ENCODE measurements at regions not wholly inside any gene's neighbourhood (a gene's known extent, or its start where the extent isn't known, plus 50 kb on each side); places are given as distances from the start of the nearest gene placed in this dataset.

DNA sequence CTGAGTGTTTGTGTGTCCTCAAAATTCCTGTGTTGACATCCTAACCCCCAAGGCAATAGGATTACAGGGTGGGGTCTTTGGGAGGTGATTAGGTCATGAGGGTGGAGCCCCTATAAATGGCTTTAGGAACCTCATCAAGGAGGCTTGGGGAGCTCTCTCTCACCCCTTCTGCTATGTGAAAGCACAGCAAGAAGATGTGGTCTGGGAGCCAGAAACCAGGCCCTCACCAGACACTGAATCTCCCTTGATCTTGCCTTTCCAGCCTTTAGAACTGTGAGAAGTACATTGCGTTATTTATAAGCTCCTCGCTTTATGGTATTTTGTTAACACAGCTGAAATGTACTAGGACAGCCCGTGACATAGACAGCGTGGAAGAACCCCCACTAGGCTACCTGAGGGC, 712.0 kb upstream of the SGCG start:
- no peak overlapping the region for H3K9ac ChIP-seq (ENCODE audit: low read depth in 1 of 2, low read length in 2 of 2)
- no peaks in the 10 kb centered on the region for H3K4me1 ChIP-seq (ENCODE audit: control insufficient read depth in 2 of 2, insufficient read depth in 2 of 2, low read length in 2 of 2)
- no peak overlapping the region for H3K4me3 ChIP-seq (ENCODE audit: low read length in 2 of 2)
- no peaks in the 10 kb centered on the region for H3K36me3 ChIP-seq (ENCODE audit: control insufficient read depth in 2 of 2, insufficient read depth in 2 of 2, low read length in 2 of 2)
- H3K9me3 ChIP-seq (ENCODE audit: control insufficient read depth in 2 of 2, low read length in 2 of 2), result no peaks in the 10 kb centered on the region
- H3K27ac ChIP-seq (ENCODE audit: low read depth in 2 of 2, low read length in 2 of 2), result no peak overlapping the region
- H3K27me3 ChIP-seq (ENCODE audit: control insufficient read depth in 2 of 2, insufficient read depth in 2 of 2, low read length in 2 of 2), result no peaks in the 10 kb centered on the region

DNA sequence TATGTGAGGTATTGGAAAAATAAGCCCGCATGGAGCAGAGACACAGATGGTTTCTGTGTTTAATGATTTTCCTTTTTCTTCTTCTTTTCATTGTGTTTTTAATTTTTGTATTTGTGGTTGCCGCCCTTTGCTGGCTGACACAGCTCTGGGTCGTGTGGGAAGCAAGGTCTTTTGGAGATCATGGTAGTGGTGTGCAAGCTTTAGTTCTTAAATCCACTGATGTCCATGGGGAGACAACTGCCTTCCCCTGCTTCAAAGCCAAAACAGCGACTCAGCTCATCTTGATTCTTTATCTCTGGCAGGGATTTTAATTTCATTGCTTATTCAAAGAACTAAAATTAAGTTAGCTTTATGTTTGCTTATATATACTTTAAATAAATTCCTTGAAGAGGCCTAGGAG, 711.3 kb upstream of the SGCG start:
- Histone ChIP-seq H3K9ac (ENCODE audit: low read depth in 1 of 2, low read length in 2 of 2) (no peak overlapping the region), H3K4me1 (ENCODE audit: control insufficient read depth in 2 of 2, insufficient read depth in 2 of 2, low read length in 2 of 2) (no peaks in the 10 kb centered on the region), H3K4me3 (ENCODE audit: low read length in 2 of 2) (no peak overlapping the region), H3K27me3 (ENCODE audit: control insufficient read depth in 2 of 2, insufficient read depth in 2 of 2, low read length in 2 of 2) (no peaks in the 10 kb centered on the region), H3K27ac (ENCODE audit: low read depth in 2 of 2, low read length in 2 of 2) (no peak overlapping the region), H3K9me3 (ENCODE audit: control insufficient read depth in 2 of 2, low read length in 2 of 2) (no peaks in the 10 kb centered on the region), H3K36me3 (ENCODE audit: control insufficient read depth in 2 of 2, insufficient read depth in 2 of 2, low read length in 2 of 2) (no peaks in the 10 kb centered on the region)

DNA sequence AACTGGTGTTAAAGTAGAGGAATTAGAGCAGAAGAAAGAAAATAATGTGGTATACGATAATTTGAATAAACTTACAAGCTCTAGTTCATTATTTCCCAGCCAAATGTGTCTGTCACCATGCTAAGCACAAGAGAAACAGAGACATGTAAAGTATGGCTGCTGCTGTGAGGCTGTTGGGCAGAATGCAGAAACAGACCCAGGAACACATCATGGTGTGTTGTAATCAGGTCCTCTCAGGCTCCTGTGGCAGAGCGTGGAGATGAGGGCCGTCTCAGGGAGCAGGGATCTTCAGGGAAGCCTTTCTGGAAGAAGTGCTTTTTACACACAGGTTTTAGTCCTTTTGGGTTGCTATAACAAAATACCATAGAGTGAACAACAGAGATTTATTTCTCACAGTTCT, 710.7 kb upstream of the SGCG start:
- H3K9ac ChIP-seq (ENCODE audit: low read depth in 1 of 2, low read length in 2 of 2), result no peak overlapping the region
- H3K4me1 ChIP-seq (ENCODE audit: control insufficient read depth in 2 of 2, insufficient read depth in 2 of 2, low read length in 2 of 2), result no peaks in the 10 kb centered on the region
- H3K9me3 ChIP-seq (ENCODE audit: control insufficient read depth in 2 of 2, low read length in 2 of 2), result no peaks in the 10 kb centered on the region
- no peak overlapping the region for H3K27ac ChIP-seq (ENCODE audit: low read depth in 2 of 2, low read length in 2 of 2)
- H3K27me3 ChIP-seq (ENCODE audit: control insufficient read depth in 2 of 2, insufficient read depth in 2 of 2, low read length in 2 of 2), result no peaks in the 10 kb centered on the region
- no peak overlapping the region for H3K4me3 ChIP-seq (ENCODE audit: low read length in 2 of 2)
- no peaks in the 10 kb centered on the region for H3K36me3 ChIP-seq (ENCODE audit: control insufficient read depth in 2 of 2, insufficient read depth in 2 of 2, low read length in 2 of 2)

- no peak overlapping the region for H3K27ac ChIP-seq (ENCODE audit: low read depth in 2 of 2, low read length in 2 of 2)
- no peaks in the 10 kb centered on the region for H3K4me1 ChIP-seq (ENCODE audit: control insufficient read depth in 2 of 2, insufficient read depth in 2 of 2, low read length in 2 of 2)
- no peak overlapping the region for H3K4me3 ChIP-seq (ENCODE audit: low read length in 2 of 2)
- no peaks in the 10 kb centered on the region for H3K36me3 ChIP-seq (ENCODE audit: control insufficient read depth in 2 of 2, insufficient read depth in 2 of 2, low read length in 2 of 2)
- no peaks in the 10 kb centered on the region for H3K27me3 ChIP-seq (ENCODE audit: control insufficient read depth in 2 of 2, insufficient read depth in 2 of 2, low read length in 2 of 2)
- H3K9me3 ChIP-seq (ENCODE audit: control insufficient read depth in 2 of 2, low read length in 2 of 2), result no peaks in the 10 kb centered on the region
- H3K9ac ChIP-seq (ENCODE audit: low read depth in 1 of 2, low read length in 2 of 2), result no peak overlapping the region
Measured at GRCh38 chr13:22482496-22483000, 698.2 kb upstream of the SGCG start.

DNA sequence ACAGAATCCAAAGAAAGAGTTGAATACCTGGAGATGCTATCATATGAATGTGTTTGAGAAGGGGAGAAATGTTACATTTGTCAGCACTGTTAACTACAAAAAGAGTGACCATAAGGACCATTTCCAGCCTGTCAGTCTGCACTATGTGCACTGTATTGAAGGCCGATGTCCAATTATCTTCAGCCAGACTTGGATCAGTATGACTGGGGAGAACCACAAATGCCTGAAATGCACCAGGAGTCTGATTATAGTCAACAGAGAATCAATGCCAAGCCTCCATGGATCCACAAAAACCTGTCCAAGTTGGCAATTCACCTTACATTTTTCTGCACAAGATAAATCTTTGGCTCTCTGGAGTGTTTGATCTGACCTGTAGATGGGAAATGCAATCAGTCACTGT, 697.5 kb upstream of the SGCG start:
- Histone ChIP-seq H3K4me1 (ENCODE audit: control insufficient read depth in 2 of 2, insufficient read depth in 2 of 2, low read length in 2 of 2) (no peaks in the 10 kb centered on the region), H3K27me3 (ENCODE audit: control insufficient read depth in 2 of 2, insufficient read depth in 2 of 2, low read length in 2 of 2) (no peaks in the 10 kb centered on the region), H3K36me3 (ENCODE audit: control insufficient read depth in 2 of 2, insufficient read depth in 2 of 2, low read length in 2 of 2) (no peaks in the 10 kb centered on the region), H3K27ac (ENCODE audit: low read depth in 2 of 2, low read length in 2 of 2) (no peak overlapping the region), H3K9ac (ENCODE audit: low read depth in 1 of 2, low read length in 2 of 2) (no peak overlapping the region), H3K9me3 (ENCODE audit: control insufficient read depth in 2 of 2, low read length in 2 of 2) (no peaks in the 10 kb centered on the region), H3K4me3 (ENCODE audit: low read length in 2 of 2) (no peak overlapping the region)

- Histone ChIP-seq H3K27me3 (ENCODE audit: control insufficient read depth in 2 of 2, insufficient read depth in 2 of 2, low read length in 2 of 2) (no peaks in the 10 kb centered on the region), H3K9me3 (ENCODE audit: control insufficient read depth in 2 of 2, low read length in 2 of 2) (no peaks in the 10 kb centered on the region), H3K9ac (ENCODE audit: low read depth in 1 of 2, low read length in 2 of 2) (no peak overlapping the region), H3K27ac (ENCODE audit: low read depth in 2 of 2, low read length in 2 of 2) (no peak overlapping the region), H3K4me1 (ENCODE audit: control insufficient read depth in 2 of 2, insufficient read depth in 2 of 2, low read length in 2 of 2) (no peaks in the 10 kb centered on the region), H3K36me3 (ENCODE audit: control insufficient read depth in 2 of 2, insufficient read depth in 2 of 2, low read length in 2 of 2) (no peaks in the 10 kb centered on the region), H3K4me3 (ENCODE audit: low read length in 2 of 2) (no peak overlapping the region)
Measured at GRCh38 chr13:22486490-22486889, 694.3 kb upstream of the SGCG start.

DNA sequence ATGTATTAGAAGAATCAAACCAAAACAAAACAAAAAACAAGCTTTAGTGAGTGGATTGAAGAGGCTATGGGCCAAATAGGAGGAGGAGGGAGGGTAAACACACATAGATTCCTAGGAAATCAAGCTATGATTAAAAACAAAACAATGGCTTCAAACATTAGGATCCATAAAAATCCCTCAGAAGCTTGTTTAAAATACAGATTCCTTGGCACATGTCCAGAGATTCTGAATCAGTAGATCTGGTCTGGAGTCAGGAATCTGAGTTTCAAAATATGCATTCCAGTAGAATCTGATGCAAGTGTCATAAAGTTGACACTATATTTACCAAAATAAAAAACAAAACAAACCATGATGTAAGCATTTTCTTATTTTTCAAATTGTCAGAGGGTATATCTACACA, 692.8 kb upstream of the SGCG start:
- H3K27ac ChIP-seq (ENCODE audit: low read depth in 2 of 2, low read length in 2 of 2), result no peak overlapping the region
- no peak overlapping the region for H3K9ac ChIP-seq (ENCODE audit: low read depth in 1 of 2, low read length in 2 of 2)

GRCh38 chr13:22489771-22490170, 691.0 kb upstream of the SGCG start:
- H3K9ac ChIP-seq (ENCODE audit: low read depth in 1 of 2, low read length in 2 of 2), result no peak overlapping the region
- no peak overlapping the region for H3K27ac ChIP-seq (ENCODE audit: low read depth in 2 of 2, low read length in 2 of 2)
- H3K4me1 ChIP-seq (ENCODE audit: control insufficient read depth in 2 of 2, insufficient read depth in 2 of 2, low read length in 2 of 2), result no peaks in the 10 kb centered on the region
- H3K4me3 ChIP-seq (ENCODE audit: low read length in 2 of 2), result no peak overlapping the region
- H3K27me3 ChIP-seq (ENCODE audit: control insufficient read depth in 2 of 2, insufficient read depth in 2 of 2, low read length in 2 of 2), result no peaks in the 10 kb centered on the region
- no peaks in the 10 kb centered on the region for H3K36me3 ChIP-seq (ENCODE audit: control insufficient read depth in 2 of 2, insufficient read depth in 2 of 2, low read length in 2 of 2)
- H3K9me3 ChIP-seq (ENCODE audit: control insufficient read depth in 2 of 2, low read length in 2 of 2), result no peaks in the 10 kb centered on the region

More for the DNA sequence above, 692.8 kb upstream of the SGCG start:
- no peaks in the 10 kb centered on the region for H3K4me1 ChIP-seq (ENCODE audit: control insufficient read depth in 2 of 2, insufficient read depth in 2 of 2, low read length in 2 of 2)
- H3K9me3 ChIP-seq (ENCODE audit: control insufficient read depth in 2 of 2, low read length in 2 of 2), result no peaks in the 10 kb centered on the region
- H3K36me3 ChIP-seq (ENCODE audit: control insufficient read depth in 2 of 2, insufficient read depth in 2 of 2, low read length in 2 of 2), result no peaks in the 10 kb centered on the region
- H3K4me3 ChIP-seq (ENCODE audit: low read length in 2 of 2), result no peak overlapping the region
- no peaks in the 10 kb centered on the region for H3K27me3 ChIP-seq (ENCODE audit: control insufficient read depth in 2 of 2, insufficient read depth in 2 of 2, low read length in 2 of 2)

GRCh38 chr13:22495819-22496218, 685.0 kb upstream of the SGCG start:
- no peak overlapping the region for H3K9ac ChIP-seq (ENCODE audit: low read depth in 1 of 2, low read length in 2 of 2)
- no peak overlapping the region for H3K4me3 ChIP-seq (ENCODE audit: low read length in 2 of 2)
- no peaks in the 10 kb centered on the region for H3K36me3 ChIP-seq (ENCODE audit: control insufficient read depth in 2 of 2, insufficient read depth in 2 of 2, low read length in 2 of 2)
- H3K9me3 ChIP-seq (ENCODE audit: control insufficient read depth in 2 of 2, low read length in 2 of 2), result no peaks in the 10 kb centered on the region
- no peaks in the 10 kb centered on the region for H3K27me3 ChIP-seq (ENCODE audit: control insufficient read depth in 2 of 2, insufficient read depth in 2 of 2, low read length in 2 of 2)
- no peak overlapping the region for H3K27ac ChIP-seq (ENCODE audit: low read depth in 2 of 2, low read length in 2 of 2)
- no peaks in the 10 kb centered on the region for H3K4me1 ChIP-seq (ENCODE audit: control insufficient read depth in 2 of 2, insufficient read depth in 2 of 2, low read length in 2 of 2)

GRCh38 chr13:22496803-22497508, 683.8 kb upstream of the SGCG start:
- H3K4me1 ChIP-seq (ENCODE audit: control insufficient read depth in 2 of 2, insufficient read depth in 2 of 2, low read length in 2 of 2), result no peaks in the 10 kb centered on the region
- no peak overlapping the region for H3K4me3 ChIP-seq (ENCODE audit: low read length in 2 of 2)
- no peak overlapping the region for H3K9ac ChIP-seq (ENCODE audit: low read depth in 1 of 2, low read length in 2 of 2)
- H3K27me3 ChIP-seq (ENCODE audit: control insufficient read depth in 2 of 2, insufficient read depth in 2 of 2, low read length in 2 of 2), result no peaks in the 10 kb centered on the region
- no peaks in the 10 kb centered on the region for H3K36me3 ChIP-seq (ENCODE audit: control insufficient read depth in 2 of 2, insufficient read depth in 2 of 2, low read length in 2 of 2)
- no peaks in the 10 kb centered on the region for H3K9me3 ChIP-seq (ENCODE audit: control insufficient read depth in 2 of 2, low read length in 2 of 2)
- H3K27ac ChIP-seq (ENCODE audit: low read depth in 2 of 2, low read length in 2 of 2), result no peak overlapping the region

Measured in mucosa of rectum (tissue), 2 donors.